Breast epithelium (tissue), 3 donors: ENCODE measurements at regions not wholly inside any gene's neighbourhood (a gene's known extent, or its start where the extent isn't known, plus 50 kb on each side); places are given as distances from the start of the nearest gene placed in this dataset.

Experiments used
- POLR2A ChIP-seq: fragments of 450-650 bp; IDR thresholded peaks from one replicate; pipeline ENCODE4 v1.6.1; 2016; ENCODE audit warnings: antibody characterized with exemption, mild to moderate bottlenecking, moderate library complexity
- TF ChIP-seq, protein P1 (sequence below), 3 donors: fragments of 450-650 bp; IDR thresholded peaks; one replicate each; pipeline ENCODE4 v1.5.1; 2016 to 2017; ENCODE audit warnings: antibody characterized with exemption in 3 of 3, mild to moderate bottlenecking in 3 of 3, moderate library complexity in 3 of 3

DNA sequence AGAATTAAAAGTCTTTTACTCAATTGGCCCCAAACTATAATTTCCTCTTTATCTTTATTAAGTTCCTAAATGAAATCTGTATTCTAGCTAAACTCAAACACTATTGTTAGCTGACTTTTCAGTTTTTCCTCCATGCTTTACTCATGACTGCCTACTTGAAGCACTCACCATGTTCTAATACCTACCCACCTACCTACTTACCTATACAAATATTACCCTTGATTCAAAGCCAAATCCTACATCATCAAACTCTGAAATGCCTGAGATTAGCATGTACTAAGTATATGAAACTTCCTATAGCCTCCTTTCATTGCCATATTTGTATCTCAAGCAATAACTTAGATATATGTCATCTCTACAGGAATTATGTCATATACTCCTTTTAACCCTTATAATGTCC lies 259.7 kb downstream of the HDGFL1 start:
- TF ChIP-seq, protein P1, sequence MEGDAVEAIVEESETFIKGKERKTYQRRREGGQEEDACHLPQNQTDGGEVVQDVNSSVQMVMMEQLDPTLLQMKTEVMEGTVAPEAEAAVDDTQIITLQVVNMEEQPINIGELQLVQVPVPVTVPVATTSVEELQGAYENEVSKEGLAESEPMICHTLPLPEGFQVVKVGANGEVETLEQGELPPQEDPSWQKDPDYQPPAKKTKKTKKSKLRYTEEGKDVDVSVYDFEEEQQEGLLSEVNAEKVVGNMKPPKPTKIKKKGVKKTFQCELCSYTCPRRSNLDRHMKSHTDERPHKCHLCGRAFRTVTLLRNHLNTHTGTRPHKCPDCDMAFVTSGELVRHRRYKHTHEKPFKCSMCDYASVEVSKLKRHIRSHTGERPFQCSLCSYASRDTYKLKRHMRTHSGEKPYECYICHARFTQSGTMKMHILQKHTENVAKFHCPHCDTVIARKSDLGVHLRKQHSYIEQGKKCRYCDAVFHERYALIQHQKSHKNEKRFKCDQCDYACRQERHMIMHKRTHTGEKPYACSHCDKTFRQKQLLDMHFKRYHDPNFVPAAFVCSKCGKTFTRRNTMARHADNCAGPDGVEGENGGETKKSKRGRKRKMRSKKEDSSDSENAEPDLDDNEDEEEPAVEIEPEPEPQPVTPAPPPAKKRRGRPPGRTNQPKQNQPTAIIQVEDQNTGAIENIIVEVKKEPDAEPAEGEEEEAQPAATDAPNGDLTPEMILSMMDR (IDR thresholded peaks at IDR 0.05): no peak
- TF ChIP-seq POLR2A: no peak
